Caco-2 (cell line): ENCODE measurements at regions not wholly inside any gene's neighbourhood (a gene's known extent, or its start where the extent isn't known, plus 50 kb on each side); places are given as distances from the start of the nearest gene placed in this dataset.

Source experiments
- BruUV-seq: library from RNA; stranded (reverse); fragments of 400-500 nt; replicated peaks from 2 replicates; lab custom pipeline; 2021; lab: Mats Ljungman, UMichigan
- CTCF ChIA-PET: fragments of 300-600 bp; sonication (Branson Sonifier 250); formaldehyde crosslinking; loops from one replicate; lab custom pipeline; 2022; ENCODE audit warnings: antibody characterized with exemption; lab: Charles Lee
- POLR2A ChIA-PET: fragments of 300-600 bp; sonication (Branson Sonifier 250); formaldehyde crosslinking; loops from one replicate; lab custom pipeline; 2022; ENCODE audit warnings: antibody characterized with exemption; lab: Charles Lee
- DNase-seq, 2 experiments: peaks; one replicate each; pipeline versions ENCODE4 v3.0.0 to v3.0.0-alpha.2; 2020 to 2022
- H3K27me3 ChIP-seq: replicated peaks from 2 replicates; pipeline ENCODE4 v1.6.0; 2011; ENCODE audit warnings: low read length; ENCODE audit not compliant: control insufficient read depth, insufficient read depth
- H3K36me3 ChIP-seq: 2 replicates; pipeline ENCODE4 v1.5.1; 2011; ENCODE audit warnings: low read length; ENCODE audit not compliant: control insufficient read depth, insufficient read depth
- H3K4me1 ChIP-seq: fragments of 250-450 bp; sonication (Bioruptor Pico); 2 replicates; pipeline ENCODE4 v1.5.1; 2020; ENCODE audit warnings: mild to moderate bottlenecking
- H3K4me3 ChIP-seq: 2 replicates; pipeline ENCODE4 v1.5.1; 2011; ENCODE audit warnings: low read depth, mild to moderate bottlenecking, control low read depth, low read length
- H3K9me3 ChIP-seq: fragments of 250-450 bp; sonication (Bioruptor Pico); 2 replicates; pipeline ENCODE4 v1.5.1; 2020; ENCODE audit warnings: mild to moderate bottlenecking, moderate library complexity
- H3K27ac Mint-ChIP-seq: one replicate; pipeline ENCODE4 v1.8.0; 2022; ENCODE audit warnings: mixed read lengths; ENCODE audit not compliant: unreplicated experiment
- H3K27me3 Mint-ChIP-seq: one replicate; pipeline ENCODE4 v1.8.0; 2022; ENCODE audit warnings: mixed read lengths; ENCODE audit not compliant: insufficient read depth, unreplicated experiment
- H3K36me3 Mint-ChIP-seq: one replicate; pipeline ENCODE4 v1.8.0; 2022; ENCODE audit warnings: mild to moderate bottlenecking, mixed read lengths; ENCODE audit not compliant: insufficient read depth, unreplicated experiment
- H3K4me1 Mint-ChIP-seq: one replicate; pipeline ENCODE4 v1.8.0; 2022; ENCODE audit warnings: low read depth, mixed read lengths; ENCODE audit not compliant: unreplicated experiment
- H3K4me3 Mint-ChIP-seq: one replicate; pipeline ENCODE4 v1.8.0; 2022; ENCODE audit warnings: mild to moderate bottlenecking, moderate library complexity, mixed read lengths; ENCODE audit not compliant: unreplicated experiment
- H3K9me3 Mint-ChIP-seq: one replicate; pipeline ENCODE4 v1.8.0; 2022; ENCODE audit warnings: mixed read lengths; ENCODE audit not compliant: unreplicated experiment
- intact Hi-C: fragments of 100-400 bp; cut with micrococcal nuclease; formaldehyde crosslinking; loops from one replicate; pipeline ENCODE4 v1.10.0; 2022; ENCODE audit not compliant: unreplicated experiment
- TF ChIP-seq, protein P1 (sequence below), 2 experiments: fragments of 200-600 bp in 1 of 2; IDR thresholded peaks; 1 replicate in 1 of 2; 2 replicates in 1 of 2; pipeline versions ENCODE4 v1.5.1 to v1.8.0; 2011 to 2022; ENCODE audit warnings: antibody characterized with exemption in 1 of 2, control low read depth in 1 of 2, inconsistent platforms in 1 of 2, low read depth in 1 of 2, low read length in 1 of 2, mild to moderate bottlenecking in 1 of 2, moderate library complexity in 1 of 2; ENCODE audit not compliant: insufficient read depth in 1 of 2, severe bottlenecking in 1 of 2, unreplicated experiment in 1 of 2

DNA sequence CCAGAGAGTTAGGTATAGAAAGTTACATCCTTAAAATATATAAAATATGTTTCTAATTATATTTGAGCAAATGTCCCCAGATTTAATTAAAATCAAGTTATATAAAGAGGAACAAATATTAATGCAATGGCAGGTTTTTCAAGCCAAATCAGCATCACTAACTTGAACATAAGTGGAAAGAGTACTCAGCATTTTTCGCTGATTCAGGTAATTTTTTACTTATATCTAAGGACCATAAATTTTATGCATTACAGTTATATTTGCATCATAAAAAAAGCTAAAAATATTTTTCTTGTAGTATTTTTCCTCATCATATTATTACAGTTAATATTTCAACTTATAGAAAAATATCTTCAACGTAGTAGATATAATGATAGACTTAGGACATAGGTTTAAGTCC lies 1047.4 kb downstream of the FAM133A start:
- TF ChIP-seq, protein P1, sequence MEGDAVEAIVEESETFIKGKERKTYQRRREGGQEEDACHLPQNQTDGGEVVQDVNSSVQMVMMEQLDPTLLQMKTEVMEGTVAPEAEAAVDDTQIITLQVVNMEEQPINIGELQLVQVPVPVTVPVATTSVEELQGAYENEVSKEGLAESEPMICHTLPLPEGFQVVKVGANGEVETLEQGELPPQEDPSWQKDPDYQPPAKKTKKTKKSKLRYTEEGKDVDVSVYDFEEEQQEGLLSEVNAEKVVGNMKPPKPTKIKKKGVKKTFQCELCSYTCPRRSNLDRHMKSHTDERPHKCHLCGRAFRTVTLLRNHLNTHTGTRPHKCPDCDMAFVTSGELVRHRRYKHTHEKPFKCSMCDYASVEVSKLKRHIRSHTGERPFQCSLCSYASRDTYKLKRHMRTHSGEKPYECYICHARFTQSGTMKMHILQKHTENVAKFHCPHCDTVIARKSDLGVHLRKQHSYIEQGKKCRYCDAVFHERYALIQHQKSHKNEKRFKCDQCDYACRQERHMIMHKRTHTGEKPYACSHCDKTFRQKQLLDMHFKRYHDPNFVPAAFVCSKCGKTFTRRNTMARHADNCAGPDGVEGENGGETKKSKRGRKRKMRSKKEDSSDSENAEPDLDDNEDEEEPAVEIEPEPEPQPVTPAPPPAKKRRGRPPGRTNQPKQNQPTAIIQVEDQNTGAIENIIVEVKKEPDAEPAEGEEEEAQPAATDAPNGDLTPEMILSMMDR (IDR thresholded peaks at IDR 0.05; ENCODE audit: insufficient read depth in 1 of 2, low read depth in 1 of 2, low read length in 1 of 2, severe bottlenecking in 1 of 2, unreplicated experiment in 1 of 2), result no peak
- BruUV-seq, result no TSS peak
- Histone ChIP-seq H3K27me3 (no peaks in the 10 kb centered on the region), H3K9me3 (no peaks in the 10 kb centered on the region), H3K36me3 (no peaks in the 10 kb centered on the region), H3K4me1 (no peaks in the 10 kb centered on the region), H3K4me3 (no peak overlapping the region)
- Mint-ChIP-seq H3K27me3 (no peaks in the 10 kb centered on the region), H3K4me3 (no peak overlapping the region), H3K9me3 (no peaks in the 10 kb centered on the region), H3K4me1 (no peaks in the 10 kb centered on the region), H3K36me3 (no peaks in the 10 kb centered on the region), H3K27ac (no peak overlapping the region)
- no peak for DNase-seq
- intact Hi-C loops, result no loop called here
- CTCF ChIA-PET, result no interaction called here
- POLR2A ChIA-PET, result no interaction called here

DNA sequence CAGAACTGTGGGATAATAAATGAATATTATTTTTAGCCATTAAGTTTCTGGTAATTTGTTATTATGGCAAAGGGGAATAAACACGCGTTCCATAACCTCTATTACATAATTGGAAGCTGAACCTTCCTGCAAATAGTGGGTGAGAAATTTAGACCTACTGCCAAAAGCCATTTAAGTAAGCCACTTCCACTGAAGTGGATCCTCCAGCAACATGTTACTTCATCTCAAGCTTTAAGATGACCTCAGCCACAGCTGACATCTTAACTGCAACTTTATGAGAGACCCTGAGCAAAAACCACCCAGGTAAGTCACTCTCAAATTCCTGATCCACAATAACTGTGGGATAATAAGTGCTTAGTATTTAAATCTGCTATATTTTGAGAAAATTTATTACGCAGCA lies 1048.6 kb downstream of the FAM133A start:
- Mint-ChIP-seq H3K9me3 (no peaks in the 10 kb centered on the region), H3K4me3 (no peak overlapping the region), H3K27ac (no peak overlapping the region), H3K36me3 (no peaks in the 10 kb centered on the region), H3K4me1 (no peaks in the 10 kb centered on the region), H3K27me3 (no peaks in the 10 kb centered on the region)
- Histone ChIP-seq H3K36me3 (no peaks in the 10 kb centered on the region), H3K27me3 (no peaks in the 10 kb centered on the region), H3K4me1 (no peaks in the 10 kb centered on the region), H3K4me3 (no peak overlapping the region), H3K9me3 (no peaks in the 10 kb centered on the region)
- TF ChIP-seq, protein P1 (IDR thresholded peaks at IDR 0.05; ENCODE audit: insufficient read depth in 1 of 2, low read depth in 1 of 2, low read length in 1 of 2, severe bottlenecking in 1 of 2, unreplicated experiment in 1 of 2), result no peak
- ChIA-PET POLR2A (no interaction called here), CTCF (no interaction called here)
- no peak for DNase-seq
- BruUV-seq, result no TSS peak
- intact Hi-C loops, result no loop called here

DNA sequence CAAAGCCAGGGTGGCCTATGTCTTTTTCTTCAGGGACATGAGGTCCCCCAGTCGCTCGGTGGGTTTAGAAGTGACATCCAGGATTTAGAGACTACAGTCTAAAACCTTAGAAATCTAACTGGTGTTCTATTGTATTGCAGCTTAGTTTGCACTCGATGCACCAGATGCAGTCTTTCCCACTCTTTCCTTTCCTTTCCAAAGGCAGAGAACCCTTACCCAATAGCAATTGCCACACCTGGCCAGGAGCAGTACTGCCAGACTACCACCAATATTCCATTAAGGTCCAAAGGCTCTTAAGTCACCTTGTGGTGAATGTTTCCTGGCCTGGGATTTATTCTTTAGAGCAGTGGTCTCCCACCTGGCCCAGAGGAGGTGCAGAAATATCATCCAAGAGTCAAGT lies 1068.8 kb downstream of the FAM133A start:
- Mint-ChIP-seq H3K9me3 (no peaks in the 10 kb centered on the region), H3K4me3 (no peak overlapping the region), H3K36me3 (no peaks in the 10 kb centered on the region), H3K27me3 (no peaks in the 10 kb centered on the region), H3K4me1 (no peaks in the 10 kb centered on the region), H3K27ac (no peak overlapping the region)
- TF ChIP-seq, protein P1 (IDR thresholded peaks at IDR 0.05; ENCODE audit: insufficient read depth in 1 of 2, low read depth in 1 of 2, low read length in 1 of 2, severe bottlenecking in 1 of 2, unreplicated experiment in 1 of 2), result no peak
- Histone ChIP-seq H3K4me3 (no peak overlapping the region), H3K36me3 (no peaks in the 10 kb centered on the region), H3K4me1 (no peaks in the 10 kb centered on the region), H3K9me3 (no peaks in the 10 kb centered on the region), H3K27me3 (no peaks in the 10 kb centered on the region)
- no TSS peak for BruUV-seq
- CTCF ChIA-PET, result no interaction called here
- no peak for DNase-seq
- intact Hi-C loops, result no loop called here
- POLR2A ChIA-PET, result no interaction called here
